ENCODE measurements at regions not wholly inside any gene's neighbourhood (a gene's known extent, or its start where the extent isn't known, plus 50 kb on each side); places are given as distances from the start of the nearest gene placed in this dataset.

DNA sequence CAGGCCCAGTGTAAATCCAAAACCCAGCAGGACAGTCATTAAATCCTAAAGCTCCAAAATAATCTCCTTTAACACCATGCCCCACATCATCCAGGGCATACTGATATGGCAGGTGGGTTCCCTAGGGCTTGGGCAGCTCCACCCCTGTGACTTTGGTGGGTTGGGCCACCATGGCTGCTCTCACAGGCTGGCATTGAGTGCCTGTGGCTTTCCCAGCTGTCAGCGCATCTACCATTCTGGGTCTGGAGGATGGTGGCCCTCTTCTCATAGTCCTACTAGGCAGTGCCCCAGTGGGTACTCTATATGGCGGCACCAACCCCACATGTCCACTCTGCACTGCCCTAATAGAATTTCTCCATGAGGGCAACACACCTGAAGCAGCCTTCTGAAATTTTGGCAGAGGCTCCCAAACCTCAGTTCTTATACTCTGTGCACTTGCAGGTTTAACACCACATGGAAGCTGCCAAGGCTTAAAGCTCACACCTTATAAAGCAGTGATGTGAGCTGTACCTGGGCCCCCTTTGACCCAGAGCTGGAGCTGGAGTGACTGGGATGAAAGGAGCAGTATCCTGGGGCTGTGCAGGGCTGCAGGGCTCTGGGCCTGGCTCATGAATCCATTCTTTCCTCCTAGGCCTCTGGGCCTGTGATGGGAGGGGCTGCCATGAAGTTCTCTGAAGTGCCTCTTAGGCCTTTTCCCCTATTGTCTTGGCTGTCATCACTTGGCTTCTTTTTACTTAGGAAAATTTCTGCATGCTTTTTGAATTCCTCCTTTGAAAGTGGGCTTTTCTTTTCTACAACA is 765.5 kb upstream of the EPHA7 start:
- ATAC-seq (no peak), DNase-seq (no peak)
- Histone ChIP-seq H3K27ac (no peak overlapping the region), H3K4me3 (no peak overlapping the region), H3K9me3 (no peaks in the 10 kb centered on the region), H3K4me1 (no peaks in the 10 kb centered on the region), H3K27me3 (no peaks in the 10 kb centered on the region), H3K36me3 (no peaks in the 10 kb centered on the region)
- TF ChIP-seq POLR2A (IDR thresholded peaks at IDR 0.05) (no peak), CTCF (IDR thresholded peaks at IDR 0.05) (no peak)
- no CpG with 5 or more reads among the region's 2 CpGs for WGBS (ENCODE audit: insufficient coverage, low coverage, low lambda C conversion rate, missing lambda C conversion rate)
- intact Hi-C loops (cut with DNase I) = no loop called here

GRCh38 chr6:94177429-94177828 is 758.1 kb upstream of the EPHA7 start:
- Histone ChIP-seq H3K4me3 (no peak overlapping the region), H3K36me3 (no peaks in the 10 kb centered on the region), H3K27me3 (no peaks in the 10 kb centered on the region), H3K4me1 (no peaks in the 10 kb centered on the region), H3K9me3 (no peaks in the 10 kb centered on the region), H3K27ac (no peak overlapping the region)
- intact Hi-C loops (cut with DNase I) = no loop called here
- ATAC-seq (no peak), DNase-seq (no peak)
- WGBS (ENCODE audit: insufficient coverage, low coverage, low lambda C conversion rate, missing lambda C conversion rate) = 28% methylated on average over 2 of the region's 2 CpGs
- no peak for TF ChIP-seq POLR2A (IDR thresholded peaks at IDR 0.05)
- TF ChIP-seq CTCF (IDR thresholded peaks at IDR 0.05) = no peak

DNA sequence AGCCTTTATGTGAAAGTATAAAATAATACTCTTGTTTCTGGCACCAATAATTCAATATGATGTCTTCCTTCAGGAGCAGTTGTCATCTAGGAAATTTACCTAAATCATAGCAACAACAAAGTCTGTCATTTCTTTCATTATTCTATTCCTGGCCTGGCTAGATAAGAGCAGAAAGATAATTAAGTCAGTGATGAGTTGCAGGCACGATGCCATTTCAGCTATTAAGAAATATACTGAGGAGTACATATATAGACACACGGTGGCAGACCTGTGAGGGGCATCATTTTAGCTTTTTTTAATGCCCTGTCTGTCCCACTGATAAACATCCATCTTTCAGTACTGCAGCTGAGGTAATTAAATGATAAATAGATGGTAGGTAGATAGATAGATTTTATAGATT is 756.1 kb upstream of the EPHA7 start:
- Histone ChIP-seq H3K27ac (no peak overlapping the region), H3K4me1 (peaks cover 0 to 2% (median 0%) of the 10 kb centered on the region in 4 donors), H3K36me3 (no peaks in the 10 kb centered on the region), H3K4me3 (no peak overlapping the region), H3K27me3 (no peaks in the 10 kb centered on the region), H3K9me3 (no peaks in the 10 kb centered on the region)
- no peak for ATAC-seq
- WGBS (ENCODE audit: insufficient coverage, low coverage, low lambda C conversion rate, missing lambda C conversion rate) = 54% methylated on average over 2 of the region's 2 CpGs
- no peak for DNase-seq
- intact Hi-C loops (cut with DNase I) = no loop called here
- TF ChIP-seq CTCF (IDR thresholded peaks at IDR 0.05) (no peak), POLR2A (IDR thresholded peaks at IDR 0.05) (no peak)

GRCh38 chr6:94163877-94164276 is 744.5 kb upstream of the EPHA7 start:
- Histone ChIP-seq H3K4me1 (no peaks in the 10 kb centered on the region), H3K27me3 (no peaks in the 10 kb centered on the region), H3K27ac (no peak overlapping the region), H3K36me3 (no peaks in the 10 kb centered on the region), H3K4me3 (no peak overlapping the region), H3K9me3 (no peaks in the 10 kb centered on the region)
- no peak for ATAC-seq
- 40% methylated on average over 1 of the region's 1 CpG for whole genome bisulfite sequencing (ENCODE audit: insufficient coverage, low coverage, low lambda C conversion rate, missing lambda C conversion rate)
- intact Hi-C loops (cut with DNase I) = no loop called here
- TF ChIP-seq POLR2A (IDR thresholded peaks at IDR 0.05) (no peak), CTCF (IDR thresholded peaks at IDR 0.05) (no peak)
- no peak for DNase-seq

Data from right lobe of liver (tissue), 6 donors.